CD4-positive, CD25-positive, alpha-beta regulatory T cell (primary cell): ENCODE measurements at regions not wholly inside any gene's neighbourhood (a gene's known extent, or its start where the extent isn't known, plus 50 kb on each side); places are given as distances from the start of the nearest gene placed in this dataset.

Experiments used
- ATAC-seq, 2 donors: fragments of 150-1000 bp; cut with Tn5 transposase; one replicate each; pipeline ENCODE4 v1.10.0; 2021; ENCODE audit warnings: low read depth in 2 of 2, moderate number of reproducible peaks in 2 of 2, moderate library complexity in 1 of 2
- DNase-seq, 3 donors: peaks; one replicate each; pipeline versions ENCODE4 v3.0.0 to v3.0.0-alpha.2; 2012 to 2022; ENCODE audit warnings: mixed read lengths in 1 of 3
- H3K27ac ChIP-seq: one replicate; pipeline ENCODE4 v1.7.0; 2013; ENCODE audit warnings: mild to moderate bottlenecking, low read length; ENCODE audit not compliant: insufficient read depth, poor library complexity, severe bottlenecking
- H3K27me3 ChIP-seq: one replicate; pipeline ENCODE4 v1.7.0; 2013; ENCODE audit warnings: low read length; ENCODE audit not compliant: control insufficient read depth, insufficient read depth
- H3K36me3 ChIP-seq: one replicate; pipeline ENCODE4 v1.7.0; 2013; ENCODE audit warnings: mild to moderate bottlenecking, low read length, moderate library complexity; ENCODE audit not compliant: control insufficient read depth, insufficient read depth
- H3K4me1 ChIP-seq: 2 replicates; pipeline ENCODE4 v1.7.0; 2013; ENCODE audit warnings: mild to moderate bottlenecking, low read length; ENCODE audit not compliant: insufficient read depth, control insufficient read depth, poor library complexity, severe bottlenecking
- H3K4me3 ChIP-seq: one replicate; pipeline ENCODE4 v1.7.0; 2013; ENCODE audit warnings: low read depth, mild to moderate bottlenecking, low read length, moderate library complexity
- H3K9me3 ChIP-seq, 2 experiments: 1 replicate in 1 of 2; 2 replicates in 1 of 2; pipeline ENCODE4 v1.7.0; 2013; ENCODE audit warnings: low read length in 2 of 2, mild to moderate bottlenecking in 1 of 2, moderate library complexity in 1 of 2; ENCODE audit not compliant: control insufficient read depth in 2 of 2
- H3K27ac Mint-ChIP-seq, 3 donors: one replicate each; pipeline ENCODE4 v1.8.0; 2020 to 2022; ENCODE audit warnings: mild to moderate bottlenecking in 3 of 3, mixed read lengths in 3 of 3, moderate library complexity in 2 of 3
- H3K27me3 Mint-ChIP-seq: one replicate; pipeline ENCODE4 v1.8.0; 2022; ENCODE audit warnings: mild to moderate bottlenecking, mixed read lengths
- H3K36me3 Mint-ChIP-seq: one replicate; pipeline ENCODE4 v1.8.0; 2020; ENCODE audit warnings: mixed read lengths
- H3K4me1 Mint-ChIP-seq, 4 donors: one replicate each; pipeline ENCODE4 v1.8.0; 2020 to 2022; ENCODE audit warnings: mixed read lengths in 4 of 4, mild to moderate bottlenecking in 1 of 4
- H3K4me3 Mint-ChIP-seq, 4 donors: one replicate each; pipeline ENCODE4 v1.8.0; 2020 to 2022; ENCODE audit warnings: mild to moderate bottlenecking in 4 of 4, mixed read lengths in 4 of 4, moderate library complexity in 3 of 4
- H3K9me3 Mint-ChIP-seq, 7 donors: one replicate each; pipeline ENCODE4 v1.8.0; 2020 to 2022; ENCODE audit warnings: mixed read lengths in 7 of 7, mild to moderate bottlenecking in 3 of 7, moderate library complexity in 2 of 7

- H3K27me3 Mint-ChIP-seq = no peaks in the 10 kb centered on the region
- H3K4me1 ChIP-seq = peaks cover 17% of the 10 kb centered on the region
- H3K4me3 ChIP-seq = no peak overlapping the region
- no peak for DNase-seq
- no peaks in the 10 kb centered on the region for H3K9me3 ChIP-seq
- peaks cover 5 to 33% (median 22%) of the 10 kb centered on the region in 4 donors for H3K4me1 Mint-ChIP-seq
- no peak for ATAC-seq
- H3K27me3 ChIP-seq = no peaks in the 10 kb centered on the region
- no peak overlapping the region for H3K27ac ChIP-seq
- H3K4me3 Mint-ChIP-seq = no peak overlapping the region
- no peaks in the 10 kb centered on the region for H3K9me3 Mint-ChIP-seq
- H3K36me3 Mint-ChIP-seq = no peaks in the 10 kb centered on the region
- H3K27ac Mint-ChIP-seq = peak overlapping the region in 1 of 3 donors; percentile 42
- H3K36me3 ChIP-seq = no peaks in the 10 kb centered on the region
Measured at GRCh38 chr1:234909851-234910250, 218.8 kb downstream of the TOMM20 start.

- no peak for DNase-seq
- Histone ChIP-seq H3K4me1 (peaks cover 17% of the 10 kb centered on the region), H3K27ac (no peak overlapping the region), H3K9me3 (no peaks in the 10 kb centered on the region), H3K4me3 (no peak overlapping the region), H3K36me3 (no peaks in the 10 kb centered on the region), H3K27me3 (no peaks in the 10 kb centered on the region)
- Mint-ChIP-seq H3K4me3 (no peak overlapping the region), H3K4me1 (peaks cover 5 to 33% (median 22%) of the 10 kb centered on the region in 4 donors), H3K36me3 (no peaks in the 10 kb centered on the region), H3K27me3 (no peaks in the 10 kb centered on the region), H3K27ac (peak overlapping the region in 1 of 3 donors; percentile 42), H3K9me3 (no peaks in the 10 kb centered on the region)
- no peak for ATAC-seq
Measured at GRCh38 chr1:234909307-234909810, 219.3 kb downstream of the TOMM20 start.

GRCh38 chr1:234908571-234908970 lies 220.1 kb downstream of the TOMM20 start:
- Mint-ChIP-seq H3K4me3 (no peak overlapping the region), H3K4me1 (peaks cover 5 to 29% (median 22%) of the 10 kb centered on the region in 4 donors), H3K27ac (no peak overlapping the region), H3K27me3 (no peaks in the 10 kb centered on the region), H3K9me3 (no peaks in the 10 kb centered on the region), H3K36me3 (no peaks in the 10 kb centered on the region)
- H3K4me3 ChIP-seq = no peak overlapping the region
- H3K27me3 ChIP-seq = no peaks in the 10 kb centered on the region
- no peaks in the 10 kb centered on the region for H3K9me3 ChIP-seq
- H3K4me1 ChIP-seq = peaks cover 17% of the 10 kb centered on the region
- no peaks in the 10 kb centered on the region for H3K36me3 ChIP-seq
- ATAC-seq (no peak), DNase-seq (no peak)
- H3K27ac ChIP-seq = no peak overlapping the region

GRCh38 chr1:234907940-234908405 lies 220.7 kb downstream of the TOMM20 start:
- Histone ChIP-seq H3K36me3 (no peaks in the 10 kb centered on the region), H3K9me3 (no peaks in the 10 kb centered on the region), H3K4me3 (no peak overlapping the region), H3K4me1 (peaks cover 17% of the 10 kb centered on the region), H3K27me3 (no peaks in the 10 kb centered on the region), H3K27ac (no peak overlapping the region)
- DNase-seq (no peak), ATAC-seq (no peak)
- H3K4me3 Mint-ChIP-seq = no peak overlapping the region
- no peaks in the 10 kb centered on the region for H3K27me3 Mint-ChIP-seq
- no peak overlapping the region for H3K27ac Mint-ChIP-seq
- H3K36me3 Mint-ChIP-seq = no peaks in the 10 kb centered on the region
- H3K4me1 Mint-ChIP-seq = peaks cover 5 to 24% (median 21%) of the 10 kb centered on the region in 4 donors
- no peaks in the 10 kb centered on the region for H3K9me3 Mint-ChIP-seq

GRCh38 chr1:234907208-234907939 lies 221.3 kb downstream of the TOMM20 start:
- Histone ChIP-seq H3K4me1 (peaks cover 13% of the 10 kb centered on the region), H3K36me3 (no peaks in the 10 kb centered on the region), H3K9me3 (no peaks in the 10 kb centered on the region), H3K27me3 (no peaks in the 10 kb centered on the region), H3K4me3 (no peak overlapping the region), H3K27ac (no peak overlapping the region)
- Mint-ChIP-seq H3K36me3 (no peaks in the 10 kb centered on the region), H3K27me3 (no peaks in the 10 kb centered on the region), H3K9me3 (no peaks in the 10 kb centered on the region), H3K4me1 (peaks cover under 1 to 18% (median 17%) of the 10 kb centered on the region in 4 donors), H3K4me3 (no peak overlapping the region), H3K27ac (no peak overlapping the region)
- ATAC-seq = no peak
- no peak for DNase-seq

- H3K27me3 ChIP-seq = no peaks in the 10 kb centered on the region
- H3K36me3 ChIP-seq = no peaks in the 10 kb centered on the region
- Mint-ChIP-seq H3K36me3 (no peaks in the 10 kb centered on the region), H3K27ac (no peak overlapping the region), H3K27me3 (no peaks in the 10 kb centered on the region), H3K4me3 (no peak overlapping the region), H3K4me1 (peaks cover 0 to 11% (median 10%) of the 10 kb centered on the region in 4 donors), H3K9me3 (no peaks in the 10 kb centered on the region)
- H3K27ac ChIP-seq = no peak overlapping the region
- no peak overlapping the region for H3K4me3 ChIP-seq
- H3K4me1 ChIP-seq = peaks cover 6% of the 10 kb centered on the region
- ATAC-seq (no peak), DNase-seq (no peak)
- H3K9me3 ChIP-seq = no peaks in the 10 kb centered on the region
Measured at GRCh38 chr1:234906654-234907053, 222.0 kb downstream of the TOMM20 start.

GRCh38 chr1:234902774-234903547 lies 225.7 kb downstream of the TOMM20 start:
- Histone ChIP-seq H3K36me3 (no peaks in the 10 kb centered on the region), H3K4me1 (no peaks in the 10 kb centered on the region), H3K9me3 (no peaks in the 10 kb centered on the region), H3K27ac (no peak overlapping the region), H3K4me3 (no peak overlapping the region), H3K27me3 (no peaks in the 10 kb centered on the region)
- H3K4me3 Mint-ChIP-seq = no peak overlapping the region
- DNase-seq (no peak), ATAC-seq (no peak)
- H3K27ac Mint-ChIP-seq = no peak overlapping the region
- H3K9me3 Mint-ChIP-seq = peaks cover 0 to 2% (median 0%) of the 10 kb centered on the region in 7 donors
- H3K4me1 Mint-ChIP-seq = no peaks in the 10 kb centered on the region
- H3K36me3 Mint-ChIP-seq = no peaks in the 10 kb centered on the region
- H3K27me3 Mint-ChIP-seq = no peaks in the 10 kb centered on the region
